Esophagus mucosa (tissue), 1 donor: ENCODE measurements at regions not wholly inside any gene's neighbourhood (a gene's known extent, or its start where the extent isn't known, plus 50 kb on each side); places are given as distances from the start of the nearest gene placed in this dataset.

Experiments used
- ATAC-seq: fragments of 200-7000 bp; cut with Tn5 transposase; one replicate; pipeline ENCODE4 v1.9.1; 2020
- donor health status: DM: yes; HTN: yes; CAD: no.

GRCh38 chr6:170483413-170483812, 69.7 kb downstream of the PSMB1 start:
- no peak for ATAC-seq

- ATAC-seq = no peak
Observed at GRCh38 chr6:170480050-170480692, 72.9 kb downstream of the PSMB1 start.

- ATAC-seq = no peak
Observed at GRCh38 chr6:170476360-170476759, 76.7 kb downstream of the PSMB1 start.

GRCh38 chr6:170475118-170475517, 78.0 kb downstream of the PSMB1 start:
- no peak for ATAC-seq

GRCh38 chr6:170473801-170474200, 79.3 kb downstream of the PSMB1 start:
- ATAC-seq = no peak

GRCh38 chr6:170473301-170473717, 79.8 kb downstream of the PSMB1 start:
- no peak for ATAC-seq

GRCh38 chr6:170471491-170471890, 81.6 kb downstream of the PSMB1 start:
- ATAC-seq = no peak

- ATAC-seq = no peak
Observed at GRCh38 chr6:170470734-170471133, 82.4 kb downstream of the PSMB1 start.

- no peak for ATAC-seq
Observed at GRCh38 chr6:170464524-170464979, 88.6 kb downstream of the PSMB1 start.

GRCh38 chr6:170464080-170464479, 89.0 kb downstream of the PSMB1 start:
- no peak for ATAC-seq

- no peak for ATAC-seq
Observed at GRCh38 chr6:170463101-170463721, 89.9 kb downstream of the PSMB1 start.

- ATAC-seq = no peak
Observed at GRCh38 chr6:170462366-170463020, 90.6 kb downstream of the PSMB1 start.

GRCh38 chr6:170461556-170462365, 91.3 kb downstream of the PSMB1 start:
- ATAC-seq = no peak

- no peak for ATAC-seq
Observed at GRCh38 chr6:170461111-170461510, 92.0 kb downstream of the PSMB1 start.

GRCh38 chr6:170460641-170461040, 92.5 kb downstream of the PSMB1 start:
- no peak for ATAC-seq

GRCh38 chr6:170459451-170459850, 93.7 kb downstream of the PSMB1 start:
- ATAC-seq = peak; percentile 28

- ATAC-seq = no peak
Observed at GRCh38 chr6:170456886-170457698, 96.0 kb downstream of the PSMB1 start.
